HG03139 (cell line): ENCODE measurements at regions not wholly inside any gene's neighbourhood (a gene's known extent, or its start where the extent isn't known, plus 50 kb on each side); places are given as distances from the start of the nearest gene placed in this dataset.

Experiments
- ATAC-seq: cut with Tn5 transposase; IDR thresholded peaks from one replicate; pipeline ENCODE4 v1.9.1; 2021; ENCODE audit not compliant: unreplicated experiment

DNA sequence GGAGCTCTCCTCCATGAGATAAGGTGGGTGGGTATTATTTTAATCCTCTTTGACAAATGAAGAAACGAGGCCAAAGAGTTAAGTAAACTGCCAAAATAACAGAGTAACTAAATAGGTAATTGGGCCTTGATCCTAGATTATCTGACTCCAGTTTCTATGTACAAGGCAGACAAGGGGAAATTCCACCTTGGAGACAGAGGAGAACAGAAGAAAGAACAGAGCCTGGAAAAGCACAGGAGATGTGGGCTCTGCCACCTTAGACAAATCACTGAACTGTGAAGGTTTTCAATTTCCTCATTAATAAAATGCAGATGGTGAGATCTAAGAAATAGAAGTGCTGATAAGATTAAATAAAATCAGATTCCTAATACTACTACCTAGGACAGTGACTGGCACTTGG lies 310.2 kb upstream of the TLE3 start:
- ATAC-seq, result no peak

DNA sequence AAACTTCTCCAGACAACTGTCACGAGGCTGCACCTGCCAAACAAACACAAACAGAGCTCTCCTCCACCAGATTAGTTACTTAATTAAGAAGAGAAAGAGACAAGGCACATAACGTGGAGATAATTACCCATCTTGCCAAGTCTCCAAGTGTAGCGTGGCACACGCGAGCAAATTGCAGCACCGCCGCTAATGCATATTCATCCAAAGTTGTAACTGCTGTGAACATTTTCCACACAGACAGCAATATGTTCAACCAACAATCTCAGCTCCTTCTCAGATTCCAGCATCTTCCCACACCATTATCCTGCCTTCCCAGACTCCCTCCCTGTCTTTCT lies 309.6 kb upstream of the TLE3 start:
- ATAC-seq, result no peak

DNA sequence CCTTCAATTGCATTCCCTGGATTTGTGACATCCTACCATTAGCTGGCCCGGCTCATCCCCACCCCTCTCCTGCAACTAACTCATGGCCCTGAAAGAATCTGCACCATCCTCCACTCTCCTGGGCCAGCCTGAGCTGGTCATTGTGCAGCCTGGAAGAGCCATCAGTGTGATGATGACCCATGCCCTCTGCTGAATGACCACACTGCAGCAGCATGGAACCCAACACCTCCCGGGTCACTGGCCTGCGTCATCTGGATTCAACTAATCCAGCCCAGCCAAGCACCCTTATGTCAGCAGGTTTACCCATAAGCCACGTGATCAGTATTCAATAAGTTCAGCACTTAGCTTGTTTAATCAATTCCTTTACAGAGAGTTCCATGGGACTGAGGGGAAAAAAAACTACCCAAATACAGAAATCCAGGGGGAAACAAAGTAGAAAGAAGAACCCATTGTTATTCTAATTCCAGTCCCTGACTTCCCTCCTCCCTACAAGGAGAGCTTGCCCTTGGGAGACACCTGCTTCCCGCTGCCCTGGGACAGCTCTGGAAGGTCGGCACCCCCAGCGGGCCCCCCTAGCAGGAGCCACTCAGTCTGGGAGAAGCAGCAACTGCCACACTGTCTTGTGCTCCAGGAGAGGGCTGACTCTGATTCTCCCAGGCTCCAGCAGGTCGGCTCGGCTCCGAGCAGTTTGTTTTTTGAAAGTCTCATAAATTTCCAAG lies 309.1 kb upstream of the TLE3 start:
- no peak for ATAC-seq

DNA sequence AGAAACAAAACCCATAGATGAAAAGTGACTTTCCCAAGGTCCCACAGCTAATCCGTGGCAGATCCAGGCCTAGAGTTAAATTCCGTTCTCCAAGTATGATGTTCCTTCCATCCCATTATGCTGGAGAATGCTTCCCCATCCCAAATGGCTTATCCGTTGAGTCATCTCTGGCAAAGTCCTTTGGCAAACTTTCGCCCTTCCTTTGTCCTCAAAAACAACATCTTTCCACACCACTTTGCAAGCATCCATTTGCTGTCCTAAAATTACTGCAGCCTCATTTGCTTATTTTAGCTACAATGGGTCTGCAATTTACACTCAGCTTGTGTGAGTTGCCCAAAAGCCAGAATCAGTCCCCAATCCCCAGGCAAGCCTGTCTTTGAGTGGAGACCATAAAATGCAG lies 304.0 kb upstream of the TLE3 start:
- ATAC-seq, result no peak

DNA sequence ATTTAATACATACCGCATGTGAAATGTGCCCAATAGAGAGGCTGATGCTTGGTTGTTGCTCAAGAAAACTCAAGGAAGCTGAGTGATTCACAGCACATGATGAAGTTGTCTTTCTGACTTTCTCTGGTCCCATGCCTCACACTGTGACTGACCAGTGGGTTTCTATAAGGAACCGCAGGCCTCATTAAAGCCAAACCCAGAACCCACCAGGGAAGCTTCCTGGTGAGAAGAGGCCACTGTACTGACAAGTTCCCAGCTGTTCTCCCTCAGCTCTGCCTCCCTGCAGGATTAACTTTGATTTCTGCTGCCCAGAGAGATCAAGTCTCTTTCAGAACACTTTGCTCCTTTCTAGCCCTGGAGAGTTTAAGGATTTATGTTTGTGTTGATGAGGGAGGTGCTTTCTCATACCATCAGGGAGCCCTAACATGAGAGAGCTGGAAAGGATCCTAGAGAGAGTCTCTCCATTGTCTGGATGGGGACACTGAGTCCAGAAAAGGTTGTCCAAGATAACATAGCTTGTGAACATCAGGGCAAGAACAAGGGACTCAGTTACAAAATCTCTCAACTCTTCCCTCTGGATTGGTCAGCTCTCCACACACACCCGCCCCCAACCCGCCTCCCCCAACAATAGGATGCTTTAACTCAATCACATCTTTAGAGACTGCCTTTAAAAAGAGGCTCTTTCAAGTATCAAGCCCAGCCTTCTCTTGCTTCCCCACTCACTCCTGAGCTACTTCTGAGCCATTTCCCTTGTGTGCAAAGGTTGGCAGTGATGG lies 303.2 kb upstream of the TLE3 start:
- ATAC-seq, result no peak

DNA sequence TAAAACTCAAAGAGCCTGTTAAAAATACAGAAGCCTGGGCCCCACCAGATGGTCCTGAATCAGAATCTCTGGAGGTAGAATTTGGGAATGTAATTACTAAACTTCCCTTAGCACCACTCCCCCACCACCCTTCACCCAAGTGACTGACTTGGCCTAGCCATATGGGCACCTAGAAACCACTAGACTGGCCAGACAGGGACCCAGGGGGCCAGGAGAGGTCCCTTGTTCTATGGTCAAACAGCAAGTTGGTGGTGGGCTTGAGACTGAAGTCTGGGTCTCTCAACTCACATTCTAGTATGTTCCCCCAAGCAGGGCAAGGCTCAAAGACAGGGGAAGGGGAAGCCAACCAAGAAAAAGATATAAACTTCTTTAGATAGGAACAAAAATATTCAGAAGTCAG lies 301.5 kb upstream of the TLE3 start:
- ATAC-seq, result no peak

DNA sequence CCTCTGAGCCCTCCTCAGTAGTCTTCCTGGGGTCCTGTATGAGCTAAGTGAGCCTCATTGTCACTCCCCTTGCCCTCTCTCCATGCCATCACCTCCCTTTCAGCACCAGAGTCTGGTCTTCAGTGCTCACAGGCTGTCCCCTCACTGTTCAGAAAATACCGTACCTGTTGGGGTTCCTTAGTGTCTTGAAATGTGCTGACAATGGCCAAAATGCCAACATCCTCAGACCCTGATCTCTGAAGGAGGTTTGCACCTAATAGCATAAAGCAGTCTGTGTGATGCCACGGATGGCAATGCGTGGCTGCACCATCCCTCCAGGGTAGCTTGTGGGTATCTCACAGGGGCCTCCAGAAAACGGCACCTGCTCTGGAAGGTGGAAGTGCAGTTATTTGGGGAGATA lies 301.0 kb upstream of the TLE3 start:
- ATAC-seq, result no peak

DNA sequence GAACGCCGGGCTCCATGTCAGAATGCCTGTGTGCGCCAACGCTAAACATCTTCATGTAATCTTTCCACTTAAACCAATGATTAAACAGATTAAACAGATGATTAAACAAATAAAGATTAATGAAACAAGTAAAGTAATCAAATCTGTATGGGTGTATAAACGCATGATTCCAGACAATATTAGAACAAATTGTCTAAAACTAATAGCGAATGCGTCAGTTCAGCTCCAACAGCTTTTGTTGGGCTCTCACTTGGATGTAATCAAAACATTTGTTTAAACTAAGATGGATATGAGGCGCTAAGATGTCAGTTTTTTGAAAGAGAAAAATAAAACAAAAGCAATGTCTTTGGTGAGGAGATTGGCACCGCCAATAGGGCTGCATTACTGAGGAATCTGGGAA lies 299.1 kb upstream of the TLE3 start:
- no peak for ATAC-seq

DNA sequence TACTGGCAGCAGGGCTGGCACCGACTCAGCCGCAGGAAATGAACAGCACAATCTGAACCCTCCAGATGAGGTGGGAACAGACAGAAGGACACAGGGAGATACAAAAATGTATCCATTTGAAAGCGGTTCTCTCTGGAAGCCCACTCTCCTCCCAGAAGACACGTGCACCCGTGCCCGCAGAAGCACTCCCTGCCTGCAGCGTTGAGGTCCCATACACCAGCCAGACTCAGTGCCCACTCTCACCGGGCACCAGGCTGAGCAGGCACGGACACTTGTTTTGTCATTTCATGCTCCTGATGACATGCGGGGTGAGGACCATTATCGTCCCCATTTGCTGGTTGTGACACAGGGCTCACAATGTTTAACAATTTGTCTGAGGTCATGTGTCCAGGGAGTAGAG lies 297.4 kb upstream of the TLE3 start:
- ATAC-seq, result no peak

DNA sequence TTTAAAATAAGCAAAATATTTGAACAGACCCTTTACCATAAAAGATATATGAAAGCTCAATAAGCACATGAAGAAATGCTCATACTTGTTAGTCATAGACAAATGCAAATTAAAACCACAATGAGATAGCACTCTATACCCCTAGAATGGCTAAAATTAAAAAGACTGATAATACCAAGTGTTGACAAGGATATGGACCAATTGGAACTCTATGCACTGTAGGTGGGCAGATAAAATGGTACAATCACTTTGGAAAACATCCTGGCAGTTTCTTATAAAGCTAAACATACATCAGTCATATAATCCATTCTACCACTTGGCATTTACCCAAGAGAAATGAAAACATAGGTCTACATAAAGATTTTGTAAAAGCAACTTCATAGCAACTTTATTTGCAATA lies 293.0 kb upstream of the TLE3 start:
- ATAC-seq, result no peak

DNA sequence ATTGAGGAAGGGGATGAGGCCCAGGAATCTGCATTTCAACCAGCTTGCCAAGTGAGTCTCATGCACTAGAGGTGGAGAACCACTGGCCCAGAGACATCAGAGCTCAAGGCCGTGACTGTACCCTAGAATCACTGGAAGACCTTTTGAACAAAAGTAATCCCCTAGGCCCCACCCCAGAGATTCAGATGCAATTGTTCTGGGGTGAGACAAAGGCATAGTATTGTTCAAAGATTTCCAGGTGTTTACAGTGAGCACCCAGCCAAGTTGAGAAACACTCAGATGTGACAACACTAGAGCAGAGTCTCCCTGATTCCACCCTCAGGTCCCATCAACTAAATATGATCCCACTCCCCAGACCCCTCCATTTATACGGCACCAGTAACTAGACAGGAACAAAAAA lies 290.3 kb upstream of the TLE3 start:
- no peak for ATAC-seq

DNA sequence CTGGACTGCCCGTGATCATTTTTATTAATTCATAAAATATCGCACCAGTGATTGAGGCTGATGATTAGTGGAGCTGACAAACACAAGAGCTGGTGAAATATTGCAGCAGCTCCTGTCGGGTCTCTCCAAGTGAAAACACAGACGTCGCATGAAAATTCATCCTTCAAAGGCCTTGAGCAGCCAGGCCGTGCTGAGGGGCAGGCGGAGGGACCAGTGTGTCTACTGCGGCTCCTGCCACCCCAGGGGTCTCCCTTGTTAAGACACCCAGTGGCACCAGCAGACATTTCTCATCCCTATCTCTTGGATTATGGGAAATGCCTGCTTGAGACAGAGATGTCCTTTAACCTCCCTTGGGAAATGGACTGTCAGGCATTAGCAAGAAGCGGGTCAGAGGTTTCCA lies 289.4 kb upstream of the TLE3 start:
- no peak for ATAC-seq

DNA sequence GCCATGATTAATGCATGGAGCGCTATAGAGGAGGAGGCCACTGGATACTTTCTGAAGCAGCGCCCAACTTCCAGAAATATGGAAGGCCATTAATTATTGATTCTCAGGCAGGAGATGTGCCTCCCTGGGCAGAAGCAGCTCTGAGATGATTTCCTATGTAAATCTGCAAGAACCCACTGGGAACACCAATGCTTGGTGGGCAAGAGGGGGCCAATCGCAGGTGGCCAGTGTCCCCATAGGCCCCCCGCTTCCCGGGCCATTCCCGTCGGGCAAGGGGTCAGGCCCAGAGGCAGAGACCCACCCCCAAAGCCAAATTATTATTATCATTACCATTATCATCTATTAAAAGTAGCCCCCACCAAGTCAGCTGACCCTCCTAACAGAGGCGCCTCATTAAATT lies 288.0 kb upstream of the TLE3 start:
- ATAC-seq, result no peak

DNA sequence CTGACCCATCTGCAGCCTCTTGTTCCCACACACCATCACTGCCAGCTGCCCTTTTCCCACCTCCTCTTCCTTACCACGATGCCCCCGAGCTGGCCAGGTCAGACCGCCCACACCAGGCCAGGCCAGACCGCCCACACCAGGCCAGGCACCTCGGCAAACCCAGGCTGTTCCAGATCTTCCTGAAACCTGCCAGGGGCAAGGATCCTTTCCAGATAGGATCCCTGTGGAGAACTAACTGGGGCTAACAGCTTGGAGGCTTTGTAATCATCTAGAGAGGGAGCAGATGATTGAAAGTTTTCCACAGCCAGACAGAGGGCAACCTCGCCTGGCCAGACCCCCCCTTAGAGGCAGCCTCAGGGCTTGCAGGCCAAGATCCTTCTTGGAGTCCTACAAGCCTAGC lies 287.3 kb upstream of the TLE3 start:
- ATAC-seq, result no peak

DNA sequence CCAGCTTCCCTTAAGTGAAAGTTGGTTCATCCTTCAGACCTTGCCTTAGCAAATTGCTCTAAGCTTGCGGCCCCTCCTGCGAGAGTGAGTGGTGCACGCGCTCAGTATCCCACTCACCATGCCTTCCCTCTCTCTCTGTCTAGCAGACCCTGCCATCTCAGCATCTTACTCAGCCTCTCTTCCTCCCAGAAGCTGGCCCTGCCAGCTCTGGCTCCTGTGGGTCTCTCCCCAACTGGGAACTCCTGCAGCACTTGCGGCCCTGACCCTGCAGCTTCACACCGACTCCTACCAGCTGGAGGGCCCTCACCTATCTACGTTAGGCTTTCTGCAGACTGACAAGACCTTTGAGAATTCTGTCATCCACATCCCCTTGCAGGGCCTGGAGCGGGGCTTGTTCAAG lies 286.1 kb upstream of the TLE3 start:
- ATAC-seq, result no peak

DNA sequence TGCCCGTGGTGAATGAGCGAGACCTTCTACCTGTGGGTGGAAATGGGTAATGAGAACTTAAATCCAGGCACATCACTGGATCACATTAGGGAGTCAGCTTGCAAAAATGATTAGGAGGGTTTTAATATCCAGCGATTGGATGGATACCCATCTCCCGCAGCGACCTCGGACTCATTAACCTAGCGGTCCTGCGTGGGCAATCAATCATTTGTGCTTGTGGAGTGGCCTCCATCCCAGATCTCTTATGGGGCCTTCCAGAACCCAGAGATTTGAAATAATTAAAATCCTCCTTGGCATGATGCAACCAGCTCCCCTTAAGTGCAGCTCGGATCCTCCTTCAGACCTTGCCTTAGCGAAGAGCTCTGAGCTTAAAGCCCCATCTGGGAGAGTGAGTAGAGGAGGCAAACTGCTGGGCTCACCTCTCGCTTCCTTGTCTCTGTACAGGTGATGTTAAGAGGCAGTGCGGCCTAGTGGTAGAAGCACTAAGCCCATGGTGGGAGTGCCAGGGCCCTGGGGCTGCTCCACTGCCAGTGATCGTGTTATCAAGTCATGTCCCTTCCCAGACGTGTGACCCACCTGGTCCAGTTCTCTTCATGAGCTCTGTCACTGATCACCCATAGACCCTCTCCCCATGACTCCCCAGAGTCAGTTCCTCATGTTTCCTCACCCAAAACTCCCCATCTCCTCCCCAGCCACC lies 285.2 kb upstream of the TLE3 start:
- ATAC-seq, result no peak

DNA sequence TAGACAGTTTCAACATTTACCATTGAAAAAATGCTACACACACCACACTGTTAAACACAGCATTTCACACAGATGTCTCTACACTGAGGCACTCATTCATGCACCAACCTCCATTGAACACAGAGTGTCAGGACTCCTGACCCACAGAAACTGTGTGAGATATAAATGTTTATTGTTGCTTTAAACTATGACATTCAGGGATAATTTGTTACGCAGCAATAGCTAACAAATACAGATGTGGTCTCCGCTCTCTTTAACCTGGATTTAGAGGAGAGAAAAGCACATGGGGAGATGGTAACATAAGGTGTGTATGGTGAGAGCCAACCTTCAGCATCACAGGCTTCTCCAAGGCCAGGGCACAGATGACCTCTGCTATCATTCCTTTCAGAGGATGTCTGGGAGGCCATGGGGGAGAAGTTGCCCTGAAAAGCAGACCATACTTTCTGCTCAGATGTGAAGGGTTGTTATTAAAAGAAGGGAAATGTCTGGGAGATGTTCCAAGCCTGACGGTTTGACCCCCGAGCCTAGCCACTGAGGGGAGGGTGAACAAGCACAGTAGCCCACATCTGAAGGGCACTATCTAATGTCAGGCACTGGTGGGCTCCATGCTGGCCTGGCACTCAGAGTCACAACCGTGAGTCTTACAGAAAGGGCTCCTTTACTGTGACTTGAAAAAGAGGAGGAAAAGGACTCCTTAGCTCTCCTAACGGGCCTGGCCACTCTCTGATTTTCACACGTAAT lies 284.5 kb upstream of the TLE3 start:
- ATAC-seq, result no peak

DNA sequence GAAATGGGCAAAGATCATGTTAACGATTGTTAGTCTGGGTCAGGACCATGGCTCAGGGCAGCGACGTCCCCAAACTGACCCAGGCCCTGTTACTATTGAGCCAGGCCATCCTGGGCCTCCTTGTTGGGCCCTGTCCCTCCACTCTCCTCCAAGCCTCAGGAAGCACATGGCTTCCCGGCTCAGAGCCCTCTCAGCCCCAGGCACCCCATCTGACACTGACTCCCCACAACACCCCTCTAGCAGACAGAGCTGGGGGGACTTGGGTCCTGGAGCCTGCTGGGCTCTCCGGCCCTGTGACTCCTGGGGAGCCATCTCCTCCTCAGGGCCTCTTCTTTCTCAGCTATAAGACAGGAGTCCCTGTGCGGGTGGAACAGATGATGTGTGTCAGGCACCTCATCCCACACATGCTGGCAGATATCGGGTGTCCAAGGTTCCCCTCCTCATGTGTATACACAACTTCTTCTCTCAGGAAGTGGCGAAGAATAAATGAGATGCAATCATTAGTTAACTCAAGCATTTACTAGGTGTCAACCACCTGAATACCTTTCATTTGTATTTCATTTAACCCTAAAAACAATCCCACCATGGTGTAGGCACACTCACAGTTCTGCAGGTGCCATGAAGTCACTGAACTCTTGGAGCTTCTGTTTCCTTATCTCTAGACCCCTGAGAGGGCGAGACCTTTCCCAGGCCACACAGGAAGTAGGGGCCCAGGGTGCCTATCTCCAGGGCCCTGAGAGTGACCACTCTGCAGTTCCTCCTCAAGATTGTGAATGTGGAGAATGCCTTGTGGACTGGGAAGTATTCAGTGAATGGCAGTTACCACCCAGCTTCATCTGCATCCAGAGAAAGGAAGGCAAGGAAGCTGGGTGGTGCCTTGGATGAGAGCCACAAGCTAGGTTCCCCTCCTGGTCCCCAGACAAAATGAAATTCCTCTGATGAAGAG lies 282.5 kb upstream of the TLE3 start:
- no peak for ATAC-seq

DNA sequence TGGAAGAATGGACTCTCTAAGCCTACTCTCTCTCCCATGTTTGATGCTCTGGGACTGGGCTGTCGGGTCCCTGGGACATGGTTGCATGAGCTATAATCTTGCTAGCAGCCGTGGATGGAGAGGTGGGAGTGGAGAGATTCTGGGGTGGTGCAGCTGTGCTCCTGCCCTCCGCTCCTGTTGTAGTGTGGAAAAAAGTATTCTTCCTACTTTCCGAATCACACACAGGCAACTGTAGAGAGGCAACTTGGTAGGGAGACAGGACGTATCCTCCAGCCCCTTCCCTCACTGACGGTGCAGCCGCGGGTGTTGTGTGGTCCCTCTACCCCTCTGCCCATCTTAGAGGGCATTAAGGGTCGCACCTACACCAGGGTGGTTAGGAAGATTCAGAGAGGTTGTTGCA lies 281.4 kb upstream of the TLE3 start:
- ATAC-seq, result no peak
